Pancreas (tissue), 10 donors: ENCODE measurements at regions not wholly inside any gene's neighbourhood (a gene's known extent, or its start where the extent isn't known, plus 50 kb on each side); places are given as distances from the start of the nearest gene placed in this dataset.

Experiments used
- ATAC-seq, 4 donors: fragments of 200-7000 bp; cut with Tn5 transposase; one replicate each; pipeline versions ENCODE4 v1.8.0 to v1.9.1; 2020; ENCODE audit warnings: mild to moderate bottlenecking in 4 of 4, moderate library complexity in 4 of 4
- DNase-seq, 6 donors: peaks; one replicate each; pipeline ENCODE4 v3.0.0-alpha.2; 2020
- FAIRE-seq: peaks from 2 replicates; lab custom pipeline; 2012; peaks lifted over from hg19 to GRCh38; lab: Jason Lieb, UNC
- H3K27ac ChIP-seq, 4 donors: fragments of 200-600 bp; sonication (generic); 1 replicate in 3 of 4; 2 replicates in 1 of 4; pipeline versions ENCODE4 v1.5.0 to v1.8.0; 2020
- H3K27me3 ChIP-seq, 4 donors: fragments of 200-600 bp; one replicate each; pipeline ENCODE4 v1.8.0; 2021
- H3K36me3 ChIP-seq, 3 donors: fragments of 200-600 bp; sonication (generic) in 1 of 3; one replicate each; pipeline versions ENCODE4 v1.5.0 to v1.8.0; 2020 to 2021
- H3K4me1 ChIP-seq, 3 donors: fragments of 200-600 bp; one replicate each; pipeline ENCODE4 v1.8.0; 2021
- H3K4me3 ChIP-seq, 4 donors: fragments of 200-600 bp; sonication (generic) in 2 of 4; one replicate each; pipeline versions ENCODE4 v1.5.0 to v1.8.0; 2020 to 2021
- H3K9me3 ChIP-seq, 4 donors: fragments of 200-600 bp; one replicate each; pipeline ENCODE4 v1.8.0; 2021
- CTCF ChIP-seq, 4 donors: fragments of 200-600 bp; sonication (generic) in 3 of 4; IDR thresholded peaks; one replicate each; pipeline versions ENCODE4 v1.5.0 to v1.8.0; 2021; ENCODE audit warnings: antibody characterized with exemption in 4 of 4
- WGBS, 2 donors: extraction: QIAGEN DNeasy Blood & Tissue Kit; methylation state at CpG; one replicate each; pipeline ENCODE4 v1.1.7; 2013; 5-methylcytosine and 5-hydroxymethylcytosine counted together
- intact Hi-C, 3 donors: fragments of 100-400 bp; cut with DNase I; formaldehyde crosslinking; loops; one replicate each; pipeline versions ENCODE4 v1.11.1 to v1.14.2; 2022
- donor health status: healthy with polysubstance abuse.
- donor health status: DM: no; HTN: no; CAD: no; lungs with moderate emphysema.
- donor health status: DM: no; HTN: no; CAD: no.
- donor health status: control.
- donor health status: control.
- donor health status: Bipolar disorder and iron deficiency.
- donor health status: DM: yes; HTN: yes; CAD: no.
- donor health status: DM: no; HTN: no; CAD: no.
- donor health status: DM: no; HTN: no; CAD: no.
- donor health status: DM: yes; HTN: yes; CAD: no.

DNA sequence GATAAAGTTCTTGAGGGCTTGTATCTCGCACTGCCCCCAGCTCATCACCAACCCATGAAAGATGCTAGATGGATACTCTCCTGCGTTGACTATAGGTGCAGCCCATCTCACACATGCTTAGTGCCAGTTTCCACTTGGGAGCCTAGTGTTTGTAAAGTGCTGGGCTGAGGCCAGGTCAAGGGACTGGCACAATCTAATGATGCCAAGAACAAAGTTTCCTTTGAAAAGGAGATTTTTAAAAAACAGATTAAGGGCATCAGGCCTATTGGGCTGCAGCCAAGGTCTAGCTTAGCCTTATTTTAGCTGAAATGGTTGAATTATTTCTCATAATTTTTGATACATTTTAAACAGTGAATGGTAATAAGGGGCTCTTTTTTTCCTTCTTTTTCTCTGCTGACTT is 259.0 kb downstream of the ADRA2A start:
- Histone ChIP-seq H3K4me3 (no peak overlapping the region), H3K27me3 (no peaks in the 10 kb centered on the region), H3K9me3 (no peaks in the 10 kb centered on the region), H3K36me3 (no peaks in the 10 kb centered on the region), H3K4me1 (no peaks in the 10 kb centered on the region), H3K27ac (no peak overlapping the region)
- ATAC-seq: no peak
- intact Hi-C loops: no loop called here
- FAIRE-seq: no peak
- WGBS, 2 donors: 78 to 85% methylated on average over 2 of the region's 2 CpGs
- TF ChIP-seq CTCF (IDR thresholded peaks at IDR 0.05): no peak
- DNase-seq: no peak

GRCh38 chr10:111338035-111338434 is 261.2 kb downstream of the ADRA2A start:
- Histone ChIP-seq H3K27ac (no peak overlapping the region), H3K4me1 (no peaks in the 10 kb centered on the region), H3K9me3 (no peaks in the 10 kb centered on the region), H3K4me3 (no peak overlapping the region), H3K27me3 (no peaks in the 10 kb centered on the region), H3K36me3 (no peaks in the 10 kb centered on the region)
- 89 to 96% methylated on average over 1 of the region's 1 CpG for WGBS, 2 donors
- DNase-seq (no peak), FAIRE-seq (no peak), ATAC-seq (peak in 2 of 4 donors; percentile 44 to 78)
- intact Hi-C loops: no loop called here
- no peak for TF ChIP-seq CTCF (IDR thresholded peaks at IDR 0.05)

- Histone ChIP-seq H3K27me3 (no peaks in the 10 kb centered on the region), H3K36me3 (no peaks in the 10 kb centered on the region), H3K4me1 (no peaks in the 10 kb centered on the region), H3K27ac (no peak overlapping the region), H3K9me3 (no peaks in the 10 kb centered on the region), H3K4me3 (no peak overlapping the region)
- WGBS, 2 donors: 91 to 95% methylated on average over 5 of the region's 5 CpGs
- intact Hi-C loops: no loop called here
- no peak for FAIRE-seq
- ATAC-seq: peak in 3 of 4 donors; percentile 16 to 74 (median 57)
- no peak for DNase-seq
- no peak for TF ChIP-seq CTCF (IDR thresholded peaks at IDR 0.05)
These were observed 262.0 kb downstream of the ADRA2A start for GRCh38 chr10:111338805-111339204.

GRCh38 chr10:111344804-111345203 is 268.0 kb downstream of the ADRA2A start:
- 56 to 64% methylated on average over 3 of the region's 3 CpGs for WGBS, 2 donors
- Histone ChIP-seq H3K4me3 (no peak overlapping the region), H3K9me3 (no peaks in the 10 kb centered on the region), H3K36me3 (no peaks in the 10 kb centered on the region), H3K27ac (no peak overlapping the region), H3K4me1 (peaks cover 0 to 12% (median 0%) of the 10 kb centered on the region in 3 donors), H3K27me3 (no peaks in the 10 kb centered on the region)
- no peak for FAIRE-seq
- TF ChIP-seq CTCF (IDR thresholded peaks at IDR 0.05): no peak
- ATAC-seq: peak in 1 of 4 donors; percentile 46
- intact Hi-C loops: no loop called here
- no peak for DNase-seq

DNA sequence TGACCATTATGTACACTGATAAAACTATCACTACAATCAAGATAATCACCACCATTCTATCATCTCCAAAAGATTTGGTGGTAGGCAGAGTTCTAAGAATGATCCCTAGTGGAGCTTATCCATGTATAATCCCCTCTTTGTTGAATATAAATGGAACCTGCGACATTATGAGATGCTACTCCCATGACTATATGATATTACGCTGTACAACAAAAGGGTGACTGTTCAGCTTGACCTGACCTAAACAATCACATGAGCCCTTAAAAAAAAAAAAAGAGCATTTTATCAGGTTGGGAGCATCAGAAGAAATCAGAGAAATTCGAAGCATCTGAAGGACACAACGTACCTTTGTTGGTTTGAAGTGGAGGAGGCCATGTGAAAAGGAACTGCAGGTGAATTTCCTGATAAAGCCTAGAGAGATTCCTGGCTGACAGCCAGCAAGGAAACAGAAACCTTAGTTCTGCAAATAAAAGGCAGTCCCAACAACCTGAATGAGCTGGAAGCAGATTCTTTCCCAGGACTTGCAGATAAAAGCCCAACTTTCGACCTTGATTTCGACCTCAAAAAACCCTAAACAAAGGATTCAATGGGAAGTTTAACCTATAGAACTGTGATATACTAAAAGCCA is 270.7 kb downstream of the ADRA2A start:
- Histone ChIP-seq H3K4me3 (no peak overlapping the region), H3K27ac (peak overlapping the region in 2 of 4 donors; percentile 25 to 40), H3K9me3 (no peaks in the 10 kb centered on the region), H3K27me3 (no peaks in the 10 kb centered on the region), H3K36me3 (no peaks in the 10 kb centered on the region), H3K4me1 (peaks cover 0 to 12% (median 0%) of the 10 kb centered on the region in 3 donors)
- peak in 4 of 6 donors; percentile 50 to 82 (median 75) for DNase-seq
- TF ChIP-seq CTCF (IDR thresholded peaks at IDR 0.05): no peak
- peak; percentile 49 for FAIRE-seq
- 18 to 22% methylated on average over 6 of the region's 6 CpGs for WGBS, 2 donors
- intact Hi-C loops: no loop called here
- ATAC-seq: peak; percentile 87 to 97 (median 95)
